ENCODE measurements at regions not wholly inside any gene's neighbourhood (a gene's known extent, or its start where the extent isn't known, plus 50 kb on each side); places are given as distances from the start of the nearest gene placed in this dataset.

- H3K36me3 ChIP-seq, result no peaks in the 10 kb centered on the region
- no peak overlapping the region for H3K4me3 ChIP-seq
- no peaks in the 10 kb centered on the region for H3K9me3 ChIP-seq
- H3K4me1 ChIP-seq, result no peaks in the 10 kb centered on the region
- TF ChIP-seq CTCF (IDR thresholded peaks at IDR 0.05), result no peak
- H3K27ac ChIP-seq, result no peak overlapping the region
- no peaks in the 10 kb centered on the region for H3K27me3 ChIP-seq
- no peak for DNase-seq (ENCODE audit: low spot score in 2 of 2)
- intact Hi-C loops (cut with DNase I), result no loop called here
Observed at GRCh38 chr11:25855916-25856315, 476.0 kb upstream of the ANO3 start.

GRCh38 chr11:25859776-25860175 lies 472.2 kb upstream of the ANO3 start:
- TF ChIP-seq CTCF (IDR thresholded peaks at IDR 0.05), result no peak
- H3K27ac ChIP-seq, result no peak overlapping the region
- H3K4me3 ChIP-seq, result no peak overlapping the region
- no peaks in the 10 kb centered on the region for H3K9me3 ChIP-seq
- no peak for DNase-seq (ENCODE audit: low spot score in 2 of 2)
- no peaks in the 10 kb centered on the region for H3K4me1 ChIP-seq
- H3K27me3 ChIP-seq, result no peaks in the 10 kb centered on the region
- no peaks in the 10 kb centered on the region for H3K36me3 ChIP-seq
- intact Hi-C loops (cut with DNase I), result no loop called here

- Histone ChIP-seq H3K4me1 (no peaks in the 10 kb centered on the region), H3K4me3 (no peak overlapping the region), H3K36me3 (no peaks in the 10 kb centered on the region), H3K27me3 (no peaks in the 10 kb centered on the region), H3K9me3 (no peaks in the 10 kb centered on the region), H3K27ac (no peak overlapping the region)
- intact Hi-C loops (cut with DNase I), result no loop called here
- no peak for DNase-seq (ENCODE audit: low spot score in 2 of 2)
- no peak for TF ChIP-seq CTCF (IDR thresholded peaks at IDR 0.05)
Observed at GRCh38 chr11:25860677-25861450, 471.1 kb upstream of the ANO3 start.

- no peak overlapping the region for H3K27ac ChIP-seq
- intact Hi-C loops (cut with DNase I), result no loop called here
- no peak for DNase-seq (ENCODE audit: low spot score in 2 of 2)
- no peak overlapping the region for H3K4me3 ChIP-seq
- H3K36me3 ChIP-seq, result no peaks in the 10 kb centered on the region
- no peaks in the 10 kb centered on the region for H3K9me3 ChIP-seq
- no peaks in the 10 kb centered on the region for H3K4me1 ChIP-seq
- no peaks in the 10 kb centered on the region for H3K27me3 ChIP-seq
- no peak for TF ChIP-seq CTCF (IDR thresholded peaks at IDR 0.05)
Observed at GRCh38 chr11:25862159-25862558, 469.8 kb upstream of the ANO3 start.

GRCh38 chr11:25863986-25864385 lies 467.9 kb upstream of the ANO3 start:
- H3K36me3 ChIP-seq, result no peaks in the 10 kb centered on the region
- no peak overlapping the region for H3K27ac ChIP-seq
- H3K4me1 ChIP-seq, result no peaks in the 10 kb centered on the region
- H3K4me3 ChIP-seq, result no peak overlapping the region
- no peak for DNase-seq (ENCODE audit: low spot score in 2 of 2)
- no peak for TF ChIP-seq CTCF (IDR thresholded peaks at IDR 0.05)
- H3K27me3 ChIP-seq, result no peaks in the 10 kb centered on the region
- H3K9me3 ChIP-seq, result no peaks in the 10 kb centered on the region
- intact Hi-C loops (cut with DNase I), result no loop called here
